ENCODE measurements at regions not wholly inside any gene's neighbourhood (a gene's known extent, or its start where the extent isn't known, plus 50 kb on each side); places are given as distances from the start of the nearest gene placed in this dataset.

DNA sequence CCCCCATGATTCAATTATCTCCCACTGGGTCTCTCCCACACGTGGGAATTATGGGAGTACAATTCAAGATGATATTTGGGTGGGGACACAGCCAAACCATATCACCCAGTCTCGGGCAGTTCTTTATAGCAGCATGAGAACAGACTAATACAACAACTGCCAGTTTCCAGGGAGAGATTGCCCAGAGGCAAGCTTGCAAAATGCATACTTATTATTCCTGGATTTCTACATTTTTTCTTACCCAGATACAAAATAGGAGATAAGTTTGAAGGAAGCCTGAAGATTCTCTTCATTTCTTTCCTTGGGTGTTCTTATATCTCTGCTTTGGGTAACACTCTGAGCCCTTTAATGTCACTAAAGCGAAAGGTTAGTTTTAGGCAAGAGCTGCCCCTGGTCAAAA lies 691.2 kb downstream of the TAF11L14 start:
- DNase-seq (ENCODE audit: low read depth in 2 of 2) = no peak
- Histone ChIP-seq H2AFZ (ENCODE audit: low read length) (no peak overlapping the region), H3K4me1 (ENCODE audit: control insufficient read depth, extremely low read depth, insufficient read depth, low read length) (no peaks in the 10 kb centered on the region), H3K4me3 (replicated peaks in 1 of 4; ENCODE audit: control extremely low read depth in 1 of 4, insufficient read depth in 1 of 4, low read depth in 3 of 4, low read length in 4 of 4) (no peak overlapping the region), H3K27me3 (ENCODE audit: control insufficient read depth, insufficient read depth, low read length) (no peaks in the 10 kb centered on the region), H3K4me2 (ENCODE audit: extremely low read depth, insufficient read depth, low read length) (no peak overlapping the region), H4K20me1 (ENCODE audit: control insufficient read depth, extremely low read depth, insufficient read depth, low read length) (no peaks in the 10 kb centered on the region), H3K79me2 (ENCODE audit: control insufficient read depth, insufficient read depth, low read length) (no peaks in the 10 kb centered on the region), H3K9me3 (ENCODE audit: control insufficient read depth, insufficient read depth, low read depth, low read length) (no peaks in the 10 kb centered on the region), H3K27ac (ENCODE audit: insufficient read depth, low read length) (no peak overlapping the region), H3K36me3 (ENCODE audit: control insufficient read depth, insufficient read depth, low read length) (no peaks in the 10 kb centered on the region), H3K9ac (ENCODE audit: insufficient read depth, low read length) (no peak overlapping the region)
- TF ChIP-seq EZH2 (IDR thresholded peaks at IDR 0.05; ENCODE audit: low read length, missing control alignments) = no peak
- TF ChIP-seq, protein P1, sequence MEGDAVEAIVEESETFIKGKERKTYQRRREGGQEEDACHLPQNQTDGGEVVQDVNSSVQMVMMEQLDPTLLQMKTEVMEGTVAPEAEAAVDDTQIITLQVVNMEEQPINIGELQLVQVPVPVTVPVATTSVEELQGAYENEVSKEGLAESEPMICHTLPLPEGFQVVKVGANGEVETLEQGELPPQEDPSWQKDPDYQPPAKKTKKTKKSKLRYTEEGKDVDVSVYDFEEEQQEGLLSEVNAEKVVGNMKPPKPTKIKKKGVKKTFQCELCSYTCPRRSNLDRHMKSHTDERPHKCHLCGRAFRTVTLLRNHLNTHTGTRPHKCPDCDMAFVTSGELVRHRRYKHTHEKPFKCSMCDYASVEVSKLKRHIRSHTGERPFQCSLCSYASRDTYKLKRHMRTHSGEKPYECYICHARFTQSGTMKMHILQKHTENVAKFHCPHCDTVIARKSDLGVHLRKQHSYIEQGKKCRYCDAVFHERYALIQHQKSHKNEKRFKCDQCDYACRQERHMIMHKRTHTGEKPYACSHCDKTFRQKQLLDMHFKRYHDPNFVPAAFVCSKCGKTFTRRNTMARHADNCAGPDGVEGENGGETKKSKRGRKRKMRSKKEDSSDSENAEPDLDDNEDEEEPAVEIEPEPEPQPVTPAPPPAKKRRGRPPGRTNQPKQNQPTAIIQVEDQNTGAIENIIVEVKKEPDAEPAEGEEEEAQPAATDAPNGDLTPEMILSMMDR (conservative IDR thresholded peaks at IDR 0.05 in 1 of 2, IDR thresholded peaks at IDR 0.05 in 1 of 2; ENCODE audit: low read depth in 1 of 2, low read length in 2 of 2) = no peak

DNA sequence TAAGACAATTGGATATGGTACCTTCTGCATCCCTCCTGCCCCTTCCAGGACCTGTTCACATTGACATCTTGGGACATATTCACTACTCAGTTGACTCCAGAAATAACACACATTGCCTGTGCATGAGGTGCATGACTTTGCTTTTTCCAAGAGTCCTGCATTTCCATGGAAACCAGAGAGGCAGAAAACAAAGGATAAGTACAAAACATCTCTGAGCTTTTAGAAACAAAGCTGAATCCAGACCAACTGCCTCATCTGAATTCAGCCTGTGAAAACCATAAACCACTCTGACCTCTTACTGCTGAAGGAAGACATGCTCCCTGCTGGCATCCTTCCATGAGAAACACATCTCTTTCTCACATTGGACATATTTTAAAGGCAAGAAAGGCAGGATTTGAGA lies 695.1 kb downstream of the TAF11L14 start:
- no peak overlapping the region for H3K27ac ChIP-seq (ENCODE audit: insufficient read depth, low read length)
- DNase-seq (ENCODE audit: low read depth in 2 of 2) = no peak
- no peaks in the 10 kb centered on the region for H3K9me3 ChIP-seq (ENCODE audit: control insufficient read depth, insufficient read depth, low read depth, low read length)
- H3K4me2 ChIP-seq (ENCODE audit: extremely low read depth, insufficient read depth, low read length) = no peak overlapping the region
- H3K9ac ChIP-seq (ENCODE audit: insufficient read depth, low read length) = no peak overlapping the region
- H3K79me2 ChIP-seq (ENCODE audit: control insufficient read depth, insufficient read depth, low read length) = no peaks in the 10 kb centered on the region
- H3K4me1 ChIP-seq (ENCODE audit: control insufficient read depth, extremely low read depth, insufficient read depth, low read length) = no peaks in the 10 kb centered on the region
- H4K20me1 ChIP-seq (ENCODE audit: control insufficient read depth, extremely low read depth, insufficient read depth, low read length) = no peaks in the 10 kb centered on the region
- no peaks in the 10 kb centered on the region for H3K36me3 ChIP-seq (ENCODE audit: control insufficient read depth, insufficient read depth, low read length)
- no peak overlapping the region for H3K4me3 ChIP-seq (replicated peaks in 1 of 4; ENCODE audit: control extremely low read depth in 1 of 4, insufficient read depth in 1 of 4, low read depth in 3 of 4, low read length in 4 of 4)
- H2AFZ ChIP-seq (ENCODE audit: low read length) = no peak overlapping the region
- no peak for TF ChIP-seq EZH2 (IDR thresholded peaks at IDR 0.05; ENCODE audit: low read length, missing control alignments)
- TF ChIP-seq, protein P1 (conservative IDR thresholded peaks at IDR 0.05 in 1 of 2, IDR thresholded peaks at IDR 0.05 in 1 of 2; ENCODE audit: low read depth in 1 of 2, low read length in 2 of 2) = no peak
- no peaks in the 10 kb centered on the region for H3K27me3 ChIP-seq (ENCODE audit: control insufficient read depth, insufficient read depth, low read length)

DNA sequence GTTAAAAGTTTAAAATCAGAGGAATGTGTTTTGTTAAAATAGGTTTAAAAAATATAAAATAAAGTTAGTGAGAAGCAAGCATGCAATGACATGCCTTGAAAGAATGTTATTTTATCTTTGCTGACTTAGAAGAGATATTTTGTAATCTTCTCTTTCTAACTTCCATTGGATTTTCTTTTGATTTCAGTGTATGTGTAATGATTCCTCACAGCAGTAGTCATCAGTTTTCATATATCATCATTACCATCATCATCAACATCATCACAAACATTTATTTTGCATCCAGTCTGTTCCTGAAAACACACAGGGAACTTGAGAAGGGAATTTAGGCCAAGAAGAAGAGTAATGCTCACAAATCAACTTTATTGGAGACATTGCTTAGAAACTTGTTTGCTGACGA lies 699.6 kb downstream of the TAF11L14 start:
- no peak overlapping the region for H3K4me2 ChIP-seq (ENCODE audit: extremely low read depth, insufficient read depth, low read length)
- no peak overlapping the region for H3K9ac ChIP-seq (ENCODE audit: insufficient read depth, low read length)
- H3K27ac ChIP-seq (ENCODE audit: insufficient read depth, low read length) = no peak overlapping the region
- no peak for DNase-seq (ENCODE audit: low read depth in 2 of 2)
- no peak for TF ChIP-seq EZH2 (IDR thresholded peaks at IDR 0.05; ENCODE audit: low read length, missing control alignments)
- TF ChIP-seq, protein P1 (conservative IDR thresholded peaks at IDR 0.05 in 1 of 2, IDR thresholded peaks at IDR 0.05 in 1 of 2; ENCODE audit: low read depth in 1 of 2, low read length in 2 of 2) = no peak
- H3K79me2 ChIP-seq (ENCODE audit: control insufficient read depth, insufficient read depth, low read length) = no peaks in the 10 kb centered on the region
- H3K27me3 ChIP-seq (ENCODE audit: control insufficient read depth, insufficient read depth, low read length) = no peaks in the 10 kb centered on the region
- no peak overlapping the region for H3K4me3 ChIP-seq (replicated peaks in 1 of 4; ENCODE audit: control extremely low read depth in 1 of 4, insufficient read depth in 1 of 4, low read depth in 3 of 4, low read length in 4 of 4)
- no peaks in the 10 kb centered on the region for H4K20me1 ChIP-seq (ENCODE audit: control insufficient read depth, extremely low read depth, insufficient read depth, low read length)
- no peaks in the 10 kb centered on the region for H3K9me3 ChIP-seq (ENCODE audit: control insufficient read depth, insufficient read depth, low read depth, low read length)
- no peak overlapping the region for H2AFZ ChIP-seq (ENCODE audit: low read length)
- H3K36me3 ChIP-seq (ENCODE audit: control insufficient read depth, insufficient read depth, low read length) = no peaks in the 10 kb centered on the region
- H3K4me1 ChIP-seq (ENCODE audit: control insufficient read depth, extremely low read depth, insufficient read depth, low read length) = no peaks in the 10 kb centered on the region
